GM12878 (cell line): ENCODE measurements at regions not wholly inside any gene's neighbourhood (a gene's known extent, or its start where the extent isn't known, plus 50 kb on each side); places are given as distances from the start of the nearest gene placed in this dataset.

Experiments used
- ATAC-seq: fragments of 200-7000 bp; cut with Tn5 transposase; 3 replicates; pipeline ENCODE4 v1.9.1; 2020; ENCODE audit warnings: mild to moderate bottlenecking, moderate library complexity
- BruUV-seq: library from RNA; stranded (reverse); fragments of 400-500 nt; replicated peaks from 2 replicates; lab custom pipeline; 2021; lab: Mats Ljungman, UMichigan
- CTCF ChIA-PET: fragments of 300-600 bp; sonication (Branson Sonifier 250); formaldehyde crosslinking; extraction: SDS; loops from one replicate; lab custom pipeline; 2021; ENCODE audit warnings: inconsistent platforms; lab: Yijun Ruan, JAX
- POLR2A ChIA-PET: fragments of 350-600 bp; formaldehyde crosslinking; extraction: SDS; loops from one replicate; lab custom pipeline; 2021; ENCODE audit warnings: inconsistent platforms; lab: Charles Lee
- RAD21 ChIA-PET: fragments of 300-600 bp; sonication (Branson Sonifier 250); formaldehyde crosslinking; loops from one replicate; lab custom pipeline; 2023; ENCODE audit warnings: antibody characterized with exemption; ENCODE audit not compliant: unreplicated experiment; lab: Charles Lee
- SMC1A ChIA-PET: fragments of 300-600 bp; sonication (Branson Sonifier 250); formaldehyde crosslinking; loops from one replicate; lab custom pipeline; 2023; ENCODE audit not compliant: unreplicated experiment, uncharacterized antibody; lab: Charles Lee
- DNase-seq: peaks from one replicate; pipeline ENCODE4 v3.0.0-alpha.2; 2011; ENCODE audit warnings: low read depth, low spot score
- FAIRE-seq: peaks from 3 replicates; lab custom pipeline; 2011; peaks lifted over from hg19 to GRCh38; lab: Jason Lieb, UNC
- H2AFZ ChIP-seq: 2 replicates; pipeline ENCODE4 v1.6.0; 2011; ENCODE audit warnings: low read depth, low read length, control low read depth; ENCODE audit not compliant: control insufficient read depth
- H3K27ac ChIP-seq: 2 replicates; pipeline ENCODE4 v1.5.1; 2011; ENCODE audit warnings: control low read depth; ENCODE audit not compliant: control insufficient read depth, insufficient read depth
- H3K27me3 ChIP-seq, 2 experiments: replicated peaks in 1 of 2; 2 replicates each; pipeline versions ENCODE4 v1.6.0 to v1.6.1; 2011; ENCODE audit warnings: low read length in 1 of 2; ENCODE audit not compliant: control insufficient read depth in 2 of 2, insufficient read depth in 2 of 2
- H3K36me3 ChIP-seq, 2 experiments: 2 replicates each; pipeline ENCODE4 v1.5.1; 2011; ENCODE audit warnings: low read length in 1 of 2; ENCODE audit not compliant: control insufficient read depth in 2 of 2, insufficient read depth in 2 of 2
- H3K4me1 ChIP-seq: 2 replicates; pipeline ENCODE4 v1.6.1; 2011; ENCODE audit warnings: mild to moderate bottlenecking, low read length, moderate library complexity, mixed read lengths; ENCODE audit not compliant: control insufficient read depth, insufficient read depth
- H3K4me2 ChIP-seq: 2 replicates; pipeline ENCODE4 v1.6.0; 2011; ENCODE audit warnings: control low read depth; ENCODE audit not compliant: control insufficient read depth, insufficient read depth
- H3K4me3 ChIP-seq: fragments of 200-600 bp; sonication (generic); 2 replicates; pipeline ENCODE4 v1.5.1; 2016
- H3K79me2 ChIP-seq: 2 replicates; pipeline ENCODE4 v1.6.0; 2011; ENCODE audit warnings: low read length; ENCODE audit not compliant: control insufficient read depth, insufficient read depth
- H3K9ac ChIP-seq: 2 replicates; pipeline ENCODE4 v1.8.0; 2011; ENCODE audit warnings: low read length, control low read depth, mixed read lengths; ENCODE audit not compliant: control insufficient read depth, insufficient read depth
- H3K9me3 ChIP-seq: replicated peaks from 3 replicates; pipeline ENCODE4 v1.5.1; 2011; ENCODE audit warnings: mild to moderate bottlenecking, low read length; ENCODE audit not compliant: control insufficient read depth, insufficient read depth
- H4K20me1 ChIP-seq: 2 replicates; pipeline ENCODE4 v1.6.0; 2011; ENCODE audit not compliant: control insufficient read depth, insufficient read depth
- CBX5 ChIP-seq: sonication (generic); IDR thresholded peaks from 2 replicates; pipeline ENCODE4 v1.6.1; 2016; ENCODE audit warnings: low read depth, moderate library complexity, mild to moderate bottlenecking, inconsistent platforms
- EGR1 ChIP-seq, 2 experiments: IDR thresholded peaks; 1 replicate in 1 of 2; 2 replicates in 1 of 2; pipeline ENCODE4 v1.6.1; 2011 to 2012; ENCODE audit warnings: low read depth in 2 of 2, low read length in 2 of 2, borderline replicate concordance in 1 of 2, mild to moderate bottlenecking in 1 of 2, moderate library complexity in 1 of 2
- FOXK2 ChIP-seq: fragments of 450-650 bp; IDR thresholded peaks from 2 replicates; pipeline ENCODE4 v1.6.1; 2017; ENCODE audit warnings: mild to moderate bottlenecking, moderate library complexity
- GABPA ChIP-seq: IDR thresholded peaks from 2 replicates; pipeline ENCODE4 v1.6.1; 2014; ENCODE audit warnings: antibody characterized with exemption, low read depth, mild to moderate bottlenecking, inconsistent platforms
- GATAD2B ChIP-seq: fragments of 450-650 bp; conservative IDR thresholded peaks from 2 replicates; pipeline ENCODE4 v1.6.1; 2017; ENCODE audit warnings: low read depth, mild to moderate bottlenecking, moderate library complexity
- HDAC2 ChIP-seq: fragments of 200-600 bp; sonication (generic); IDR thresholded peaks from 2 replicates; pipeline ENCODE4 v1.6.1; 2017
- KAT2A ChIP-seq: conservative IDR thresholded peaks from 2 replicates; pipeline ENCODE4 v1.6.1; 2011; ENCODE audit warnings: low read depth, low read length; ENCODE audit not compliant: control insufficient read depth
- KDM1A ChIP-seq: fragments of 200-600 bp; sonication (generic); IDR thresholded peaks from 2 replicates; pipeline ENCODE4 v1.6.1; 2016; ENCODE audit warnings: borderline replicate concordance
- LARP7 ChIP-seq: fragments of 450-650 bp; IDR thresholded peaks from 2 replicates; pipeline ENCODE4 v1.6.1; 2017; ENCODE audit warnings: mild to moderate bottlenecking
- POLR2AphosphoS5 ChIP-seq: IDR thresholded peaks from 2 replicates; pipeline ENCODE4 v1.6.1; 2011; ENCODE audit warnings: mild to moderate bottlenecking, low read length, inconsistent platforms
- RELA ChIP-seq: fragments of 450-650 bp; IDR thresholded peaks from 2 replicates; pipeline ENCODE4 v1.8.0; 2014; ENCODE audit warnings: borderline replicate concordance; ENCODE audit not compliant: partially characterized antibody
- RFX5 ChIP-seq: IDR thresholded peaks from 2 replicates; pipeline ENCODE4 v1.6.1; 2011; ENCODE audit warnings: low read depth, low read length, improper control_type of control experiment
- SUPT20H ChIP-seq: IDR thresholded peaks from 2 replicates; pipeline ENCODE4 v1.6.1; 2011; ENCODE audit warnings: low read depth, mild to moderate bottlenecking, low read length, moderate library complexity, borderline replicate concordance; ENCODE audit not compliant: control insufficient read depth
- WGBS: methylation state at CpG from one replicate; pipeline ENCODE4 v1.1.6; 2016; ENCODE audit warnings: low lambda C conversion rate; ENCODE audit not compliant: insufficient replicate concordance, insufficient coverage; ENCODE audit errors: missing lambda C conversion rate; 5-methylcytosine and 5-hydroxymethylcytosine counted together
- in situ Hi-C: fragments of 300-500 bp; cut with MboI; formaldehyde crosslinking; loops from 9 replicates; pipeline ENCODE4 v1.14.3; 2018; ENCODE audit warnings: mixed read lengths
- intact Hi-C: fragments of 100-400 bp; cut with micrococcal nuclease; formaldehyde crosslinking; loops from one replicate; pipeline ENCODE4 v1.14.2; 2022; ENCODE audit not compliant: unreplicated experiment
- TF ChIP-seq, protein P1 (sequence below): fragments of 450-650 bp; IDR thresholded peaks from 2 replicates; pipeline ENCODE4 v1.6.1; 2014; ENCODE audit warnings: mild to moderate bottlenecking
- TF ChIP-seq, protein P2 (sequence below): fragments of 450-650 bp; IDR thresholded peaks from 2 replicates; pipeline ENCODE4 v1.6.1; 2017; ENCODE audit warnings: mild to moderate bottlenecking, moderate library complexity
- TF ChIP-seq, protein P3 (sequence below): IDR thresholded peaks from 2 replicates; pipeline ENCODE4 v1.6.1; 2011; ENCODE audit warnings: mild to moderate bottlenecking, low read depth, low read length, moderate library complexity; ENCODE audit not compliant: insufficient replicate concordance

DNA sequence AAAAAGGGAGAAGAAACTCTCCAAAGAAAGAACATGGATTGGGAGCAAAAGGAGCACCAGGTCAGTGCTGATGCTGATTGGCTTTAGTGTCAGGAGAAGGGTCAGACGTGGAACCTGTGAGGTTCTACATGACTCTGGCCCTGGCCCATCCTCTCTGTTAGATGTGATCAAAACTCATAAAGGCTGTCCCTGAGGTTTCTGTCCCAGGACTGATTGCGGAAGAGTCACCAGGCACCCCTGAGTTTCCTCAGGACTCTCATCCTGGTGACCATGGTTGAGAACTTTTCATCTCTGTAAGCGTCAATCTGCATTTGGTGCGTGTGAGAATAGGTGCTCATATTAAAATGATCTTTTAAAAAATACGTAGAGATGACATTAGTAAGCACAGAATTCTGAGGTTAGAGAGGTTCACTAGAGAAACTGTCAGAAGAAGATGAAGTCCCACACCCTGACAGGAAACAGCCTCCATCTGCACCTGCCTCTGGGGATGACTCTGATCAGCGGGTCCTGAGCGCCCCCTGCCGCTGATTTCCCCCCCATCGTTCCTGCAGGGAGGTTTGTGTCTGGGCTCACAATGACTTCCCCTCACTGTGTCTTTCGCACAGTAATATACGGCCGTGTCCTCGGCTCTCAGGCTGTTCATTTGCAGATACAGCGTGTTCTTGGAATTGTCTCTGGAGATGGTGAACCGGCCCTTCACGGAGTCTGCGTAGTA, 741.8 kb downstream of the TMEM121 start (continued):
- TF ChIP-seq, protein P1, sequence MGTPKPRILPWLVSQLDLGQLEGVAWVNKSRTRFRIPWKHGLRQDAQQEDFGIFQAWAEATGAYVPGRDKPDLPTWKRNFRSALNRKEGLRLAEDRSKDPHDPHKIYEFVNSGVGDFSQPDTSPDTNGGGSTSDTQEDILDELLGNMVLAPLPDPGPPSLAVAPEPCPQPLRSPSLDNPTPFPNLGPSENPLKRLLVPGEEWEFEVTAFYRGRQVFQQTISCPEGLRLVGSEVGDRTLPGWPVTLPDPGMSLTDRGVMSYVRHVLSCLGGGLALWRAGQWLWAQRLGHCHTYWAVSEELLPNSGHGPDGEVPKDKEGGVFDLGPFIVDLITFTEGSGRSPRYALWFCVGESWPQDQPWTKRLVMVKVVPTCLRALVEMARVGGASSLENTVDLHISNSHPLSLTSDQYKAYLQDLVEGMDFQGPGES: no peak
- TF ChIP-seq FOXK2: no peak
- TF ChIP-seq, all 136 proteins: peak for 4

DNA sequence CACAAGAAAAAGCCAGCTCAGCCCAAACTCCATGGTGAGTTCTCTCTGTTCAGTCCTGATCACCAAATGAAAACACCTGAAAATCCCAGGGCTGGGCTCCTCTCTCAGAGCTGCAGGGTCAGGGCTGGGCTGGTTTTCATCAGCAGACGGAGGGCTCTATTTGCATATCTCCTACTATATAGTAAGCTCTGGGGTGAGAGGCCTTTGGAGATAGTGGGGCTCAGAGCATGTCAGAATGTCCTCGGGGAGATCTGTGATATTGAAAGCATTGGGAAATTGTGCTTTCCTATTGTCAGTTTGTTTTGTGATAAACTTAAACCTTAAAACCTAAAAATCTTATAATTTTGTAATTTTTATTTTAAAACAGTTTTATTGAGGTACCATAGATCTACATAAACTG, 742.6 kb downstream of the TMEM121 start:
- H4K20me1 ChIP-seq: no peaks in the 10 kb centered on the region
- H3K27ac ChIP-seq: no peak overlapping the region
- H3K9ac ChIP-seq: no peak overlapping the region
- intact Hi-C loops: no loop called here
- DNase-seq: peak; percentile 50
- WGBS: 18% methylated on average over 2 of the region's 2 CpGs
- H3K79me2 ChIP-seq: no peaks in the 10 kb centered on the region; the same call in 1 of the 2 replicates
- H3K27me3 ChIP-seq: peaks cover 0 to 8% of the 10 kb centered on the region in 2 experiments; a peak in 2 of 4 replicates
- no TSS peak for BruUV-seq
- H3K36me3 ChIP-seq: no peaks in the 10 kb centered on the region
- H3K9me3 ChIP-seq: no peaks in the 10 kb centered on the region
- H2AFZ ChIP-seq: no peak overlapping the region
- SMC1A ChIA-PET: interaction anchor here (1.0 to 2.4 kb wide), 3 partner anchors 407 to 411 kb away, joined by 3 to 29 read pairs (median 4); no protein-coding TSS in a partner anchor
- no peak for FAIRE-seq
- H3K4me2 ChIP-seq: no peak overlapping the region
- CTCF ChIA-PET: interaction anchor here (0.6 to 11.5 kb wide), 6 partner anchors 9 to 409 kb away, joined by 3 to 180 read pairs (median 4); no protein-coding TSS in a partner anchor
- no peak overlapping the region for H3K4me3 ChIP-seq
- no peaks in the 10 kb centered on the region for H3K4me1 ChIP-seq
- POLR2A ChIA-PET: interaction anchor here (0.6 to 3.1 kb wide), 3 partner anchors 9 to 409 kb away, joined by 3 to 88 read pairs (median 3); no protein-coding TSS in a partner anchor
- RAD21 ChIA-PET: interaction anchor here (1.0 to 5.9 kb wide), 3 partner anchors 9 to 409 kb away, joined by 4 to 119 read pairs (median 7); no protein-coding TSS in a partner anchor
- peak; percentile 86 for ATAC-seq
- in situ Hi-C loops: no loop called here
- TF ChIP-seq, protein P2, sequence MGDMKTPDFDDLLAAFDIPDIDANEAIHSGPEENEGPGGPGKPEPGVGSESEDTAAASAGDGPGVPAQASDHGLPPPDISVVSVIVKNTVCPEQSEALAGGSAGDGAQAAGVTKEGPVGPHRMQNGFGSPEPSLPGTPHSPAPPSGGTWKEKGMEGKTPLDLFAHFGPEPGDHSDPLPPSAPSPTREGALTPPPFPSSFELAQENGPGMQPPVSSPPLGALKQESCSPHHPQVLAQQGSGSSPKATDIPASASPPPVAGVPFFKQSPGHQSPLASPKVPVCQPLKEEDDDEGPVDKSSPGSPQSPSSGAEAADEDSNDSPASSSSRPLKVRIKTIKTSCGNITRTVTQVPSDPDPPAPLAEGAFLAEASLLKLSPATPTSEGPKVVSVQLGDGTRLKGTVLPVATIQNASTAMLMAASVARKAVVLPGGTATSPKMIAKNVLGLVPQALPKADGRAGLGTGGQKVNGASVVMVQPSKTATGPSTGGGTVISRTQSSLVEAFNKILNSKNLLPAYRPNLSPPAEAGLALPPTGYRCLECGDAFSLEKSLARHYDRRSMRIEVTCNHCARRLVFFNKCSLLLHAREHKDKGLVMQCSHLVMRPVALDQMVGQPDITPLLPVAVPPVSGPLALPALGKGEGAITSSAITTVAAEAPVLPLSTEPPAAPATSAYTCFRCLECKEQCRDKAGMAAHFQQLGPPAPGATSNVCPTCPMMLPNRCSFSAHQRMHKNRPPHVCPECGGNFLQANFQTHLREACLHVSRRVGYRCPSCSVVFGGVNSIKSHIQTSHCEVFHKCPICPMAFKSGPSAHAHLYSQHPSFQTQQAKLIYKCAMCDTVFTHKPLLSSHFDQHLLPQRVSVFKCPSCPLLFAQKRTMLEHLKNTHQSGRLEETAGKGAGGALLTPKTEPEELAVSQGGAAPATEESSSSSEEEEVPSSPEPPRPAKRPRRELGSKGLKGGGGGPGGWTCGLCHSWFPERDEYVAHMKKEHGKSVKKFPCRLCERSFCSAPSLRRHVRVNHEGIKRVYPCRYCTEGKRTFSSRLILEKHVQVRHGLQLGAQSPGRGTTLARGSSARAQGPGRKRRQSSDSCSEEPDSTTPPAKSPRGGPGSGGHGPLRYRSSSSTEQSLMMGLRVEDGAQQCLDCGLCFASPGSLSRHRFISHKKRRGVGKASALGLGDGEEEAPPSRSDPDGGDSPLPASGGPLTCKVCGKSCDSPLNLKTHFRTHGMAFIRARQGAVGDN: peak; percentile 65; the same call in 1 of the 2 replicates
- TF ChIP-seq SUPT20H (no peak), GABPA (no peak), GATAD2B (no peak), HDAC2 (no peak), KAT2A (no peak), KDM1A (no peak), EGR1 (IDR thresholded peaks at IDR 0.05; ENCODE audit: borderline replicate concordance in 1 of 2, low read depth in 2 of 2, low read length in 2 of 2) (no peak), RFX5 (no peak), POLR2AphosphoS5 (peak; percentile 95), LARP7 (no peak), CBX5 (no peak), RELA (no peak)
- TF ChIP-seq, protein P3, sequence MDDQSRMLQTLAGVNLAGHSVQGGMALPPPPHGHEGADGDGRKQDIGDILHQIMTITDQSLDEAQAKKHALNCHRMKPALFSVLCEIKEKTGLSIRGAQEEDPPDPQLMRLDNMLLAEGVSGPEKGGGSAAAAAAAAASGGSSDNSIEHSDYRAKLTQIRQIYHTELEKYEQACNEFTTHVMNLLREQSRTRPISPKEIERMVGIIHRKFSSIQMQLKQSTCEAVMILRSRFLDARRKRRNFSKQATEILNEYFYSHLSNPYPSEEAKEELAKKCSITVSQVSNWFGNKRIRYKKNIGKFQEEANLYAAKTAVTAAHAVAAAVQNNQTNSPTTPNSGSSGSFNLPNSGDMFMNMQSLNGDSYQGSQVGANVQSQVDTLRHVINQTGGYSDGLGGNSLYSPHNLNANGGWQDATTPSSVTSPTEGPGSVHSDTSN: no peak
